GM19328 (cell line): ENCODE measurements at regions not wholly inside any gene's neighbourhood (a gene's known extent, or its start where the extent isn't known, plus 50 kb on each side); places are given as distances from the start of the nearest gene placed in this dataset.

ENCODE experiments used
- ATAC-seq: cut with Tn5 transposase; IDR thresholded peaks from one replicate; pipeline ENCODE4 v1.9.1; 2021; ENCODE audit warnings: mild to moderate bottlenecking, moderate library complexity; ENCODE audit not compliant: unreplicated experiment

- ATAC-seq: no peak
Observed at GRCh38 chr2:42907835-42908234, 115.5 kb upstream of the HAAO start.

DNA sequence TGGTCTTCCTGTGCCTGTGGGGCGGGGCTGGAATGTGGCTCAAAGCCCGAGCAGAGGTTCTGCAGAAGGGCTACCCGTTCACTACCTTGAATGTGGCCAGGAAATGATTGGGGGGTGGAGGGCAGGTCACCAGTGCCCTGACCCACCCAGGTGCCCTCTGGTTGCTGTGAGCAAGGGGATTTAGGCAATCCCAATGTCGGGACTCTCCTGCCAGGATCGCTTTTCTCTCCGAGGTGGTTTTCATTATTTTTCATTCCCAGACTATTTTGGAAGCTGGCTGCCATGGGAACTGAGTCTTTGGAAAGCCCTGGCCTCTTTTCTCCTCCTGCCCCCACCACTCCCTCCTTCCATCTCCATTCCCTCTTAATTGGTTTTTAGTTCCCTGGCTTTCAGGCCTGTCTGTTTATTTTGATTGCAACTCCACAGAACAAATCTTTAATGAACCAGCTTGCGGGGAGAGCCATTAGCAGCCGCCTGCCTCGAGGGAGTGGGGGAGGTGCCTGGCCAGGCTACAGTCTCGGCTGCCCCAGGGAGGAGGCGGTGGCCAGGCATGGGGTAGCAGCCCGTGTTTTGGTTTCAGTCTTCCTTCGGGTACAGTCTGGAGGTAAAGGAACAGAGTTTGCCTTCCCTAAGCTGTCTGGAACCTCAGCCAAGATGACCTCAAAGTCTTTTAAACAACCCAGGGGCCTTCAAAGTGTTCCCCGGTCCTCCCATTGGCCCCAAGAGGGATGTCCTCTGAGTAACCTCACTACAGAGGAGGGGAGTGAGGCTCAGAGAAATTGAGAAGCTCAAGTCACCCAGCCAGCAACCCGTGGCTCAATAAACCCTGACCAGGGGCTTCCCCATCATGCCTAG lies 114.4 kb upstream of the HAAO start:
- ATAC-seq: no peak

DNA sequence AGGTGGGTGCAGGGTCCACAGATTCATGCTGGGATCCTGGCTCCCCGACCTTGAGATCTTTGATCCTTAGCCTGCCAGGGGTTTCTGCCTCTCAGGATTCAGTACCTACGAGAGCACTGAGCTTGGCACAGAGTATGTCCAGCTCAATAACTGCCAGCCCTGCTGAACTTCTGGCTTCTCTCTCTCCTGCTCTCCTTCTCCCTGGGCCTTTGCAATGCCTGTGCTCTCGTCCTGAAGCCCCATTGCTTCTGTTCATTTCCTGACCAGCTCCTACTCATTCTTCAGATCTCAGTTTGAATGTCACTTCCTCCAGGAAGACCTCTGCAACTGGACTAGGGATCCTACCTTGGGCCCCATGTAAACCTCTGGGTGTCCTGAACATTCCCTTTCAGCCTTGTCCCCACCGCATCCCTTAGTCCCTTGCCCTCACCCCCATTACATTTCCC lies 113.8 kb upstream of the HAAO start:
- no peak for ATAC-seq

GRCh38 chr2:42905341-42906110 lies 113.1 kb upstream of the HAAO start:
- no peak for ATAC-seq

DNA sequence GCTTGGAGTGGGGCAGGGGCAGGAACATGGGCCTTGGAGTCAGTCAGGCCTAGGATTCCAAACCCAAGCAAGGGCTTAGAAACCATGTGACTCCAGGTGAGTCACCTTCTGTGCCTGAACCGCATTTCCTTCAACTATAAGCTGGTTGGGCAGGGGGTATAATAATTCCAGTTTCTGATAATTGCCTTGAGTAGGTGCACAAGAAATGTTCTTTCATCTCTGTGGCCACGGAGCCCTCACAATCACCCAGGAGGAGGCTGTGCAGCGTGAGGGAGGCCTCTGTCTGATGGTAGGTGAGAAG lies 112.1 kb upstream of the HAAO start:
- no peak for ATAC-seq

DNA sequence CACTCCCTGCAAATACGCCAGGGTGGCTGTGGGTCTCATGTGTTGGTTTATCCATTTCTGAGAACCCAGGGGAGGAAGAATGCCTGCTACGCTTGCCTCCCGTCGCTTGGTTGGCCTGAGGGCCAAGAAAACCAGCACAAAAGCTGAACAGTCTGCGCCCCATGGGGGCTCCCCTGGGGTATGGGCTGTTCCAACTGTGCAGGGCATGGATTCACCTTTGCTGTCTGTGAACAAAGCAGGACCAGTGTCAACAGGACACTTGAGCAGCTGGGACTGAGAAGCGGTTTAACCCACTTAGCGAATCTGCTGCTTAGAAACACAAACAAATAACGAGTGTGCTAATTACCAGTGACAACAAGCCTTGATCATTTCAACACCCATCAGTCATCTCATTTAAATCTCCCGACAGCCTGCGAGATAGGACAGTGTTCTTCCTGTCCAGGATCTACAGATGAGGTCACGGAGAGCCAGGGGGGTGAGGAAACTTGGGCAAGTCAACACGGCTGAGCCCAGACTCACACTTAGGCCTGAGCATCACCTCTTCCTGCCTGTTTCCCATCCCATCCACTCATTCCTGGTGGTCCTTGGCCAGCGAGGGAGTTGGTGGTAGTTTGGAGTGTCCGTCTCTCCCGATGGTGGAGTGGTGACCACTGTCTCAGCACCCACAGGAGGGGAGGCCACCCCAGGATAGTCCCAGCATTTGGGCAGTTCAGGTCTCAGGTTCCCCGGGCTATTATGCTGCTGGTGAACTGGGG lies 111.6 kb upstream of the HAAO start:
- no peak for ATAC-seq

DNA sequence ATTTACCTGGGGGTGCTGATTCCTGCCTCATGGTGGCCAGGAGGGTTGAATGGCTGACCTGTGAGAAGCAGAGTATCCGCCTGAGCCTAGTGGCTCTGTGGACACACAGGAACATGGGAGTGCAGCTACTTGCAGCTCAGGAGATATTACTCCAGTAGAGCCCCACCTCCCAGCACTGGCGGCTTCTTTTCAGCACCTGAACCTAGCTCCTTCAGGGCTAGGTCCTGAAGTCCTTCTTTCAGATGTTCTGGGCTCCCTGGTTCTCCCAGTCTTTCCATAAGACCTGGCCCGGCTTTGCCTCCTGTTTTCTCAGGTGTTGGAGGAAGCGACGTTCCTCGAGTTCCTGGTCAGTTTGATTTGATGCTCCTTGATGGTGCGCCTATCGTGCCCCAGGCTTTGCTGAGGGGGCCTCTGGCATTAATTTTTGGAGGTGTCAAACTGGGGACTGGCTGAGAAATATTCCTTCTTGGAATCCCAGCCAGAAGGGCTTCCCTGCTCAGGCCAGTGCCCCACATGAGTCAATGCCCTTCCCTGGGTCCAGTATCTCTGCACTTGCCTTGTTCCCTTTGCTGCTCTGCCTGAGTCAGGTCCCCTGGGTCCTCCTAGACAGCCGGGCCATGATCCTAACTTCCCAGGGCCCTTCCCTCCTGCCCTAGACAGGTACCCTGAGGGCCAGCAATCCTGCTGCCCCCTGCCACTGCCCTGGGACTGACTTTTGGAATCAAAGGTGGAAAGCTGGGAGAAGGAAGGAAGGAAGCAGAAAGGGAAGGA lies 110.7 kb upstream of the HAAO start:
- no peak for ATAC-seq

DNA sequence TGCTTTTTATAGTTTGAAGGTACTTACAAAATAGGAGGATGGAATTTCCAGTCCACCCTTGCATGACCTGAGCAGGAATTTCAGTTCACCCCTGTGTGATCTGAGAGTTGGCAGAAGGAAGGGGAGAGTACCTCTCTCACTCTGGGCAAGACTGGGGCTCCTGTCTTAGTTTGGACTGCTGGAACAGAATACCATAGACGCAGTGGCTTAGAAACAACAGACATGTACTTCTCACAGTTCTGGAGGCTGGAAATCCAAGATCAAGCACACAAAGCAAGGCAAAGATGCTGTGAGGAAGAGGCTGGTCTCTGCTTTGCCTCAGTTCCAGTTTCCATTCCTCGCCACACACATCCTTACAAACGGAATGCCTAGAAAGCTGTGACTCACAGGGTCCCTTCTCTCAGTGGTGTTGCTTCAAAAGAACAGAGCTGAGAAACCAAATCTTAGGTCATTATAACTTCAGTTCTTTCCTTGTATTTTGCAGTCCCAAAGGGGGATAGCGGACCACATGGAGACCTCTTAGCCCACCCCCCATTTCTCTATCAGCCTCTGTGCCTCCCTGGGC lies 108.8 kb upstream of the HAAO start:
- ATAC-seq: no peak

DNA sequence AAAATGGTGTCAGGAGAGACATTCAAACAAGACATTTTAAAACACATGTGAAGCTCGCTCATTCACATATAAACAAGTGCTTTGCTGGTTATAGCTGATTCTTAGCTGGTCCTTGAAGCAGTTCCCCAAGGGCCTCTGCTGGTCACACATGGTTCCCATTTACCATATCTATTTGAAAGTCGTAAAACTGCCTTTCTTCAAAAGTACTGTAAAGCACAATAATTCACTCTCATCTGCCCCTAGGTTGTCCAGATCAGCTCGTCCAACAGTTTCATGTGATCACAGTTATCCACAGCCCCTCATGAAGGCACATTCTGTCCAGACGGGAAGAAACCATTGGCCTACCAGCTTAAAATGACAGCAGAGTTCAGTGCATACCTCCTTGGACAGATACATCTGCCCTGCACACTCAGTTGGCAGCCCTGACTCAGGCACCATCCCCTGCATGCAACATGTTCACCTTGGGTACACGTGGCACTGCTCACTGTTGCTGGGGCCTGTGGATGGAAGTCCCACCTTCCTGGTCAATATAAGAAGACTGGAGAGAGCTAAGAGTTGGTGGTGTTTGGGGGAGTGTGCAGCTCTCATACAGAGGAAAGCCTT lies 108.0 kb upstream of the HAAO start:
- no peak for ATAC-seq

DNA sequence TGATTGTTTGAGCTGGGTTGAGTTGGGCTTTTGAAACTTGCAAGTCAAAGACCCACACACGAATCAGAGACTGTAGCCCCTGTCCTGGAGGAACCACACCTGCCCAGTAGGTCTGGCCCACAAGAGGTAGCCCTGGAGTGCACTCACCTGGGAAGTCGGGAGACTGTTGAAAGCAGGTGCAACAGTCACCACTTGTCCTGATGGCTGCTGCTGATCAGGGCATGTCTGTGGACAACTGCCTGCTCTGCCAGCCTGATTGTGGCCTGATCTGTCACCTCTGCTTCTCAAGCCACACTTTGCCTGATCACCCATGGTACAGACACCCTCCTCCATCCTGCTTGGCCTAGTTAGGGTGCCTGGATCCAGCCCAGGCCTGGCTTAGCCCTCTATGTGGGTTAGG lies 105.0 kb upstream of the HAAO start:
- ATAC-seq: no peak

DNA sequence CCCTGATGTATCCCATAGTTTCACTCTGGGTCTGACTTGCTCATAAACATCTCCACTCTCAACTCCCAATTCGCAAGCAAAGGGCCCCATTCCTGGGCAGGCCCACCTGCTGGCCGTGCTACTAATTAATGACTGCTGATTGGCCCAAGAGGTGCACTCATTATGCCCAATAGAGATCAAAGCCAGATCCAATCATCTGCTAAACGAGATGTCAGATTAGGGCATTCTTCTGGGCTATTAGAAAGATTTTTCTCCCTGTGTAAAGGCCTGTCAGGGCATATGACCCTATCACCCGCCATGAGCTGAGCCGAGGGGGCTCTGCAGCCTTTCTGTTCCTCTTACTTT lies 103.4 kb upstream of the HAAO start:
- ATAC-seq: no peak

- ATAC-seq: no peak
Observed at GRCh38 chr2:42895134-42895790, 102.9 kb upstream of the HAAO start.

- ATAC-seq: no peak
Observed at GRCh38 chr2:42893047-42893758, 100.8 kb upstream of the HAAO start.

DNA sequence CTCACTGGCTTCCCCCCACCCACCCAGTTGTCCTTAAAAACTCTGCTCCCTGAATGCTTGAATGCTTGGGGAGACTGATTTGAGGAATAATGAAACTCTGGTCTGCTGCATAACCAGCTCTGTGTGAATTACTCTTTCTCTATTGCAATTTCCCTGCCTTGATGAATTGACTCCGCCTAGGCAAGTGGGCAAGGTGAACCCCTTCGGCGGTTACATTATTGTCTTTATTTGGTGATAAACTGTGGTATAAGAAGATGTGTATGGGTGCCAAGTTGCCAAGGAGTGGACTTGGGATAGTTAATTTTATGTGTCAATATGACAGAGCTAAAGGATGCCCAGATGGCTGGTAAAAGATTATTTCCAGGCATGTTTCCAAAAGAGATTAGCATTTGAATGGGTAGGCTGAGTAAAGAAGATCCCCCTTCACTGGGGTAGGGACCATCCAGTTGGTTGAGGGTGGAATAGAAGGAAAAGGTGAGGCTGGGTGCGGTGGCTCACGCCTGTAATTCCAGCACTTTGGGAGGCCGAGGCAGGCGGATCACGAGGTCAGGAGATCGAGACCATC lies 98.5 kb upstream of the HAAO start:
- ATAC-seq: no peak

GRCh38 chr2:42888321-42889245 lies 96.2 kb upstream of the HAAO start:
- no peak for ATAC-seq

DNA sequence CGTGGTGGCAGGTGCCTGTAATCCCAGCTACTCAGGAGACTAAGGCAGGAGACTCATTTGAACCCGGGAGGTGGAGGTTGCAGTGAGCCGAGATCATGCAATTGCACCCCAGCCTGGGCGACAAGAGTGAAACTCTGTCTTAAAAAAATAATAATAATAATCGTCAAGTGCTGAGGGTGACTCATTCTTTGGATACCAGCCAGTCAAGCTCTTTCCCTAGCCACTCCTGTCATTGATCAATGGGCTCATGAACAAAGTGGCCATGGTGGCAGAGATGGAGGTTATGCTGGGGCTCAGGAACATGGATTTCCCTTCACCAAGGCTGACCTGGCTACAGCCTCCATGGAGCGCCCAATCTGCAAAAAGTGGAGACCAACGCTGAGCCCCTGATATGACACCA lies 94.5 kb upstream of the HAAO start:
- no peak for ATAC-seq

DNA sequence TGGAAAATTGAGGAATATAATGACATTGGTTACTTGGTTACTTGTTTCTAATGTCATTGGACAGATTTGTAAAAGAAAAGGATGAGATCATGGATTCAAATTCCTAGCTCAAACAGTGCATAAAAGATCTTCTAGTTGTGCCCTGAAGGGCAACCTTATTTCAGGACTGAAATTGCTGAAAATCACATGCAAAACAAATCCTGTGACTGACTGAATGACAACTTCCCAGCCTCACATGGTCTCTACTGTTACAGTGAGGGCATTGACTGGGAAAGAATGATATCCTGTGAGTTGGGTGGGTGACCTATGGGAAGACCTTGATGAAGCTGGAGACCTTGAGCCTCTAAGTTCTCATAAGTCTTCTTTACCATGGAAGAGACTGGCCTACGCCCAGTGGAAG lies 90.4 kb upstream of the HAAO start:
- ATAC-seq: no peak

DNA sequence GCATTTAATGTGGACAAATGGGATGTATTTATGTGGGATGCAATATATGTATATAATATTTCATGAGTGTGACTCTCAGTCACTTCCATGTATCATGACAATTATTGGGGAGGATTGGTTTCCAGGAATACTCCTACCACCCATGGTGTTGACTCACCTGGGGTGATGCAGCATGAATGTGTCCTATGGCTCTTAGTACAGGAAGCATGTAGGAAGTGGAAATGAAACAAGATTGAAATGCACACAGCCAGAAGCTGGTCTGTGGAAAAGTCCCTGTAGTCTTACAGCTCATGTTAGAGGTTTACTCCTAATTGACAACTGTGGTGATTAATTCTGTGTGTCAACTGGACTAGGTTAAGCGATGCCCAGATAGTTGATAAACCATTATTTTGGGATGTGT lies 89.3 kb upstream of the HAAO start:
- no peak for ATAC-seq
